ENCODE measurements at regions not wholly inside any gene's neighbourhood (a gene's known extent, or its start where the extent isn't known, plus 50 kb on each side); places are given as distances from the start of the nearest gene placed in this dataset.

DNA sequence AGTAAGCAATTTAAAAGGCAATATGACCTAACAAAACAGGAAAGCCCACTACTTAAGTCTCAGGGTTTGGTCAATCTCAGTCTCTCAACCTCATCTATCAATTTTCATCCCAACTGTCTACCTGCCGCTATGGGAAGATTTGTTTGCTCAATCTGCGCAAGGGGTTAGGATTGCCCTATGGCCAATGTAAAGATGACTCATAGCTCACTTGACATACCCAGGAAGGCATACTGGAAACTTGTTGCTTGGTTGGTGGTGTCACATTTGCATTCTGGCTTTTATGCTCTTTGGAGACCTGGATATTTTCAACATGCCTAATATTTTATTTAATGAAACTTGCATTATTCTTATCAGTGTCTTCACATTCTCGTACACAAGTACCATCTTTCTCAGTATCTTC lies 78.1 kb upstream of the TMEM196 start:
- DNase-seq: no peak

DNA sequence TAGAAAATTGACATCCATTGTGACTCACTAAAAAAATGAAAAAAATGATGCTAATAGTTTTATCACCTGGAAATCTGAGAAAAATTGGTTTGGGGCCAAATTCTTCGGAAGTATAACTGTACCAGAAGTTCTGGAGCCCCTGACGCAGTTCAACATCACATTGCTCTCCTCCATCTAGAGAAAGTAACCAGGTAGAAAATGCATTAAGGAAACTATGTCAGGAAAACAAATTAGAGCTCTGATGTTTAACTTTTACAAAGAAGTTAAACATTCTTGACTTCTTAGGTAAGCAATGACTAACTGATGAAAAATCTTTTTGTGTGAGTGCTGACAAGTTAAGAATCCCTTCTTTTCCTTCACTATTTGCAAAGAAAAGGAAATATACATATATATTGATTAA lies 61.1 kb upstream of the TMEM196 start:
- no peak for DNase-seq

DNA sequence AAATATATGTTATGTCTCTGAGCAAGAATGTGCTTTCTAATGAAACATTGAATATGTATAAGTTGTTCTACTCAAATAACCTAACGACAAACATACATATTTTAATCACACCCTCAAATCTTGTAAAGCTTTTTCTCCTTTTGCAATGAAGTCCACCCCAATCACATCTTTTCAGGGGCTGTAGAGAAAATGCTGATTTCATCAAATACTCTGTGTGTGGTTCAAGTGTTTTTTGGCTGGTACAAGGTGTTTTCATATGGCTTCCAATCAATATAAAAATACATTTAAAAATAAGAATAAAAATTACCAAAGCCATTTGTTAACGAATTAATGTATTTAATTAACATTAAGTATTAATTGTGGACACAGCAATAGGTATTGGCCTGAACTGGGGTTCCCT lies 57.2 kb upstream of the TMEM196 start:
- no peak for DNase-seq
